Fibroblast of lung (primary cell): ENCODE measurements at regions not wholly inside any gene's neighbourhood (a gene's known extent, or its start where the extent isn't known, plus 50 kb on each side); places are given as distances from the start of the nearest gene placed in this dataset.

Experiments used
- DNase-seq, 2 donors: peaks; one replicate each; pipeline versions ENCODE4 v3.0.0 to v3.0.0-alpha.2; 2010; ENCODE audit warnings: low read depth in 2 of 2
- H2AFZ ChIP-seq: 2 replicates; pipeline ENCODE4 v1.5.1; 2012; ENCODE audit warnings: low read length, control low read depth, inconsistent platforms
- H3K27ac ChIP-seq: 2 replicates; pipeline ENCODE4 v1.5.1; 2011; ENCODE audit warnings: low read length, control low read depth; ENCODE audit not compliant: insufficient read depth
- H3K27me3 ChIP-seq: 2 replicates; pipeline ENCODE4 v1.5.1; 2011; ENCODE audit warnings: mild to moderate bottlenecking, low read length; ENCODE audit not compliant: control insufficient read depth, insufficient read depth
- H3K36me3 ChIP-seq: 2 replicates; pipeline ENCODE4 v1.5.1; 2011; ENCODE audit warnings: low read length; ENCODE audit not compliant: control insufficient read depth, insufficient read depth
- H3K4me1 ChIP-seq: 2 replicates; pipeline ENCODE4 v1.5.1; 2011; ENCODE audit warnings: low read length; ENCODE audit not compliant: control insufficient read depth, insufficient read depth; ENCODE audit errors: extremely low read depth
- H3K4me2 ChIP-seq: 2 replicates; pipeline ENCODE4 v1.5.1; 2011; ENCODE audit warnings: low read length, control low read depth; ENCODE audit not compliant: insufficient read depth; ENCODE audit errors: extremely low read depth
- H3K4me3 ChIP-seq, 4 experiments: fragments of 200-600 bp in 1 of 4; sonication (generic) in 1 of 4; replicated peaks in 1 of 4; 2 replicates each; pipeline ENCODE4 v1.5.1; 2011 to 2016; ENCODE audit warnings: low read length in 4 of 4, low read depth in 3 of 4, mild to moderate bottlenecking in 3 of 4, control low read depth in 2 of 4, inconsistent platforms in 1 of 4, mixed read lengths in 1 of 4; ENCODE audit not compliant: insufficient read depth in 1 of 4; ENCODE audit errors: control extremely low read depth in 1 of 4
- H3K79me2 ChIP-seq: 2 replicates; pipeline ENCODE4 v1.5.1; 2012; ENCODE audit warnings: mild to moderate bottlenecking, low read length, inconsistent platforms; ENCODE audit not compliant: control insufficient read depth, insufficient read depth
- H3K9ac ChIP-seq: 2 replicates; pipeline ENCODE4 v1.5.1; 2011; ENCODE audit warnings: mild to moderate bottlenecking, low read length, control low read depth; ENCODE audit not compliant: insufficient read depth
- H3K9me3 ChIP-seq: 2 replicates; pipeline ENCODE4 v1.5.1; 2012; ENCODE audit warnings: low read depth, low read length; ENCODE audit not compliant: control insufficient read depth, insufficient read depth
- H4K20me1 ChIP-seq: 2 replicates; pipeline ENCODE4 v1.5.1; 2011; ENCODE audit warnings: low read length; ENCODE audit not compliant: control insufficient read depth, insufficient read depth; ENCODE audit errors: extremely low read depth
- EZH2 ChIP-seq: IDR thresholded peaks from 2 replicates; pipeline ENCODE4 v1.5.1; 2012; ENCODE audit warnings: low read length, control low read depth, mild to moderate bottlenecking; ENCODE audit errors: missing control alignments
- TF ChIP-seq, protein P1 (sequence below), 2 donors: IDR thresholded peaks in 1 of 2; conservative IDR thresholded peaks in 1 of 2; 1 replicate in 1 of 2; 2 replicates in 1 of 2; pipeline ENCODE4 v1.5.1; 2011 to 2012; ENCODE audit warnings: low read length in 2 of 2, control low read depth in 1 of 2, inconsistent platforms in 1 of 2, low read depth in 1 of 2, mild to moderate bottlenecking in 1 of 2

DNA sequence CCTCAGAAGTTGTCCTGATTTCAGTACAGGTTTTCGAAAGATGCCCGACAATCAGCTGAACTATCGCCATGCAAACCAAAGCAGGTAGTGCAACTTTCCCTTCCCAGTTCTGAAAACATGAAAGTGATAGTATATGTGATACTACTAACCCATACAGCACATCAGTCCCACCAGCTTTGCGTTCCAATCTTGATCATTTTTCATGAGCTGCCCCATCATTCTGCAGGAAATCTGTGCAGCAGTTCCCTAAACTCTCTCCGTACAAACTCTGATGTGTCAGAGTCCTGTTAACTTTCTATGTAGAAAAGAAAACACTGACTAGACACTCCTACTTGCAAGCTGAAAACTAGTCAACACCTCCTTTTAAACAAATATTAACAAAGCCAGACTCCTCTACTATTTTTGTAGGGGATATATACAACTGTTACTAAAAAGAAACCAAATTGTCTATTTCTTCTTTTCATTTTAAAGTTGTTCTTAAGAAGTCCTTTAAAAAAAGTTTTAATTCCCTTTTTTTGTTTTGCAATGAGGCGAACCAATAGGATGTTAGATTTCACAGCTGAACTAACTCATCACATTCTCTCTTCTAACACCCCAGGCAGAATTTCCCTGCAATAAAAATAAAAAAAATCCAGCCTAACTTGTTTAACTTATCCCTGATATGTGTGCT, 99.6 kb upstream of the DST start:
- peak in 1 of 2 donors; percentile 46 for DNase-seq

DNA sequence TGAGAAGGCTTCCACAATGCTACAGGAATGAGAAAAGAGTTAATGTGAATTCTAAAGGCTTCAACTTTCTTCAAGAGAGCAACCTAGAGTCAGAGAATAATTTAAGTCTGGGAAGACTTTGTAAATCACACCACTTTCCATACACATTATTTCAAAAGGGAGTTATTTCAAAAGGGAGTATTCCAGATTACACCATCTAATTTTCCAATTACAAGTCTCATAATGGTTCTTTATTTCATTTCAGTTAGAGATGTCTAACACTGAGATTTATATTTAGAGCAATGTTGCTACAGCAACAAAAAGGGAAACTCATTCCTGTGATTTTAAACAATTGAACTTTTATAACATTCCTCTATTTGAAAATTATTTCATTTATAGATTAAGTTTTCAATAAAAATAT, 98.8 kb upstream of the DST start:
- Histone ChIP-seq H3K9me3 (no peaks in the 10 kb centered on the region), H4K20me1 (no peaks in the 10 kb centered on the region), H3K4me3 (no peak overlapping the region), H3K4me2 (no peak overlapping the region), H3K27ac (no peak overlapping the region), H3K27me3 (no peaks in the 10 kb centered on the region), H3K79me2 (peaks cover 79% of the 10 kb centered on the region), H3K4me1 (peaks cover 2% of the 10 kb centered on the region), H3K9ac (no peak overlapping the region), H2AFZ (no peak overlapping the region), H3K36me3 (no peaks in the 10 kb centered on the region)
- no peak for DNase-seq
- TF ChIP-seq EZH2 = no peak
- TF ChIP-seq, protein P1, sequence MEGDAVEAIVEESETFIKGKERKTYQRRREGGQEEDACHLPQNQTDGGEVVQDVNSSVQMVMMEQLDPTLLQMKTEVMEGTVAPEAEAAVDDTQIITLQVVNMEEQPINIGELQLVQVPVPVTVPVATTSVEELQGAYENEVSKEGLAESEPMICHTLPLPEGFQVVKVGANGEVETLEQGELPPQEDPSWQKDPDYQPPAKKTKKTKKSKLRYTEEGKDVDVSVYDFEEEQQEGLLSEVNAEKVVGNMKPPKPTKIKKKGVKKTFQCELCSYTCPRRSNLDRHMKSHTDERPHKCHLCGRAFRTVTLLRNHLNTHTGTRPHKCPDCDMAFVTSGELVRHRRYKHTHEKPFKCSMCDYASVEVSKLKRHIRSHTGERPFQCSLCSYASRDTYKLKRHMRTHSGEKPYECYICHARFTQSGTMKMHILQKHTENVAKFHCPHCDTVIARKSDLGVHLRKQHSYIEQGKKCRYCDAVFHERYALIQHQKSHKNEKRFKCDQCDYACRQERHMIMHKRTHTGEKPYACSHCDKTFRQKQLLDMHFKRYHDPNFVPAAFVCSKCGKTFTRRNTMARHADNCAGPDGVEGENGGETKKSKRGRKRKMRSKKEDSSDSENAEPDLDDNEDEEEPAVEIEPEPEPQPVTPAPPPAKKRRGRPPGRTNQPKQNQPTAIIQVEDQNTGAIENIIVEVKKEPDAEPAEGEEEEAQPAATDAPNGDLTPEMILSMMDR (conservative IDR thresholded peaks at IDR 0.05 in 1 of 2, IDR thresholded peaks at IDR 0.05 in 1 of 2; ENCODE audit: low read depth in 1 of 2, low read length in 2 of 2) = no peak

More for the DNA sequence above, 99.6 kb upstream of the DST start:
- Histone ChIP-seq H3K27ac (no peak overlapping the region), H3K9me3 (no peaks in the 10 kb centered on the region), H3K4me2 (peak overlapping the region; percentile 60), H2AFZ (no peak overlapping the region), H3K9ac (no peak overlapping the region), H4K20me1 (no peaks in the 10 kb centered on the region), H3K27me3 (no peaks in the 10 kb centered on the region), H3K79me2 (peaks cover 81% of the 10 kb centered on the region), H3K4me1 (peaks cover 2% of the 10 kb centered on the region), H3K4me3 (peak overlapping the region in 1 of 4 experiments; percentile 20), H3K36me3 (no peaks in the 10 kb centered on the region)
- TF ChIP-seq EZH2 = no peak
- TF ChIP-seq, protein P1 (conservative IDR thresholded peaks at IDR 0.05 in 1 of 2, IDR thresholded peaks at IDR 0.05 in 1 of 2; ENCODE audit: low read depth in 1 of 2, low read length in 2 of 2) = no peak

DNA sequence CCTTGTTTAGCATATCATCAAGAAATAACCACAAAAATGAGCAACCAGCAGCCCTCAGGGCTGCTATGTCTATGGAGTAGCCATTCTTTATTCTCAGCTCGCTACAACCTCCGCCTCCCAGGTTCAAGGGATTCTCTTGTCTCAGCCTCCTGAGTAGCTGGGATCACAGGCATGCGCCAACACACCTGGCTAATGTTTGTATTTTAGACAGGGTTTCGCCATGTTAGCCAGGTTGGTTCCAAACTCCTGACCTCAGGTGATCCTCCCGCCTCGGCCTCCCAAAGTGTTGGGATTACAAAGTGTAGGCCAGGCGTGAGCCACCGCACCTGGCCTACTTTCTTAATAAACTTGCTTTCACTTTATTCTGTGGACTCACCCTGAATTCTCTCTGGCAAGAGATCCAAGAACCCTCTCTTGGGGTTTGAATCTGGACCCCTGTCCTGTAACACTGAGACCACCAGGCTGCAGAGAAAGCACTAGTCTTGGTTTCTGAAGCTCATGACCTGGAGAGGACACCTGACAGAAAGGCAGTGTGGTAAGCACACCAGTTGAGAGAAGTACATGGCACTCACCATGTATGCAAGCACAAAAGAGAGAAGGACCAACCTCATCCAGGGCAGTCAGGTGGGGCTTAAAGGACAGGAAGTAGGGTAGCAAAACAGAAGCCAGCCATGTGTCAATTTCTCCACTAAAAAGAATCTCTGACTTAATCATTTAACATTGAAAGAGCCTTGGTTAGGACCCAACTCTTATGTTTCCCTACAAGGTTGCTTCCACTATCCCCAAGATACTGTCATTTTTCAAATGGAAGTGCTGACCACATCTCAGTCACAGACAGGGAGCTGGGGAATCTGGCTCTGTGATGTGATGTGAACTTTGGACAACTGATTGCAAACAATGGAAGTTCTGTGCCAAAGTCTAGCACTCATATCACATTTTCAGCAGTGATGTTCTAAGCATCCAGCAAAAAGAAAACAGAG, 97.4 kb upstream of the DST start:
- H3K4me3 ChIP-seq = no peak overlapping the region
- H3K9ac ChIP-seq = no peak overlapping the region
- H3K27me3 ChIP-seq = no peaks in the 10 kb centered on the region
- H2AFZ ChIP-seq = no peak overlapping the region
- peak in 1 of 2 donors; percentile 49 for DNase-seq
- H3K4me1 ChIP-seq = peaks cover 2% of the 10 kb centered on the region
- H4K20me1 ChIP-seq = no peaks in the 10 kb centered on the region
- H3K79me2 ChIP-seq = peaks cover 85% of the 10 kb centered on the region
- H3K9me3 ChIP-seq = no peaks in the 10 kb centered on the region
- H3K36me3 ChIP-seq = no peaks in the 10 kb centered on the region
- TF ChIP-seq, protein P1 (conservative IDR thresholded peaks at IDR 0.05 in 1 of 2, IDR thresholded peaks at IDR 0.05 in 1 of 2; ENCODE audit: low read depth in 1 of 2, low read length in 2 of 2) = no peak
- TF ChIP-seq EZH2 = no peak
- no peak overlapping the region for H3K27ac ChIP-seq
- H3K4me2 ChIP-seq = no peak overlapping the region
